Stomach smooth muscle (tissue), 2 donors: ENCODE measurements at regions not wholly inside any gene's neighbourhood (a gene's known extent, or its start where the extent isn't known, plus 50 kb on each side); places are given as distances from the start of the nearest gene placed in this dataset.

Experiments
- H3K27ac ChIP-seq: one replicate; pipeline ENCODE4 v1.7.0; 2013; ENCODE audit warnings: mild to moderate bottlenecking, low read length, inconsistent platforms
- H3K27me3 ChIP-seq, 2 donors: one replicate each; pipeline ENCODE4 v1.7.0; 2013; ENCODE audit warnings: low read length in 2 of 2; ENCODE audit not compliant: insufficient read depth in 2 of 2, control insufficient read depth in 1 of 2
- H3K36me3 ChIP-seq, 2 donors: one replicate each; pipeline ENCODE4 v1.7.0; 2013; ENCODE audit warnings: low read length in 2 of 2; ENCODE audit not compliant: control insufficient read depth in 2 of 2, insufficient read depth in 2 of 2
- H3K4me1 ChIP-seq: one replicate; pipeline ENCODE4 v1.7.0; 2013; ENCODE audit warnings: low read length; ENCODE audit not compliant: control insufficient read depth, insufficient read depth
- H3K4me3 ChIP-seq, 2 donors: one replicate each; pipeline ENCODE4 v1.7.0; 2013; ENCODE audit warnings: low read length in 2 of 2
- H3K9ac ChIP-seq, 2 donors: one replicate each; pipeline ENCODE4 v1.7.0; 2013; ENCODE audit warnings: low read length in 2 of 2, mild to moderate bottlenecking in 1 of 2
- H3K9me3 ChIP-seq, 2 donors: one replicate each; pipeline ENCODE4 v1.7.0; 2013; ENCODE audit warnings: low read length in 2 of 2; ENCODE audit not compliant: control insufficient read depth in 2 of 2
- donor health status: healthy.
- donor health status: Pancreatic carcinoma.

DNA sequence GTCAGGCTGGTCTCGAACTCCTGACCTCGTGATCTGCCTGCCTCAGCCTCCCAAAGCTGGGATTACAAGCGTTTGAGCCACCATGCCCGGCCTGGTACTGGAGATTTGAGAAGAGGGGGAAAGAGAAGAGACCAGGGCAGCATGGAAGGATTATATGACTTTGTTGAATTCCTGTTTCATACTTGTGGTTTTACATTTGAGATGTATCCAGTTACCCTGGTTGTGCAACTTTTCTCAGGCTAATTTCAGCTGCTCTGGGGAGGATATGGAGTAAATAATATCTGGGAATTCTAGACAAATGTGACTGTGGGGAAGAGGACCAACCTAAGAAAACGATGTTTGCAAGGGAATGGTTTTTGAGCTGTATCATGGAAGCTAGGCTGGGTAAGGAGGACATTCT is 89.5 kb upstream of the GREM2 start:
- no peaks in the 10 kb centered on the region for H3K36me3 ChIP-seq
- H3K9me3 ChIP-seq: no peaks in the 10 kb centered on the region
- no peaks in the 10 kb centered on the region for H3K4me1 ChIP-seq
- H3K4me3 ChIP-seq: no peak overlapping the region
- H3K27me3 ChIP-seq: no peaks in the 10 kb centered on the region
- no peak overlapping the region for H3K9ac ChIP-seq
- no peak overlapping the region for H3K27ac ChIP-seq

DNA sequence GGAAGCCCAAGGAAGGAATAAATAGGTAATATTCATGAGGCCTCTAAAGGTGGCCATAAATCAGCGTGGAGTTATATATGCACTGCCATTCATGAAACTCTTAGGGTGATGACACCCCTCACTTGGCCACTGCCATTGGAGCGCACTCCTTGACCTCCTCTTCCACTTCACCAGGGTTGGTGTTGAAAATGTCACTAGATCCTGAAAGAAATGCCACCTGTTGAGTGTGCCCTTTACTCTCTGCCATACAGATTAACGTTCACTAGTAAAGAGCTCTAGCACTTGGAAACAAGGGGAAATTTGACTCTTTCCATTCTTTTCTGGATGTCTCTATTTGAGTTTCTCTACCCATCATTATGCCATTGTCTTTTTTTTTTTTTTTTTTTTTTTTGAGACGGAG is 83.5 kb upstream of the GREM2 start:
- Histone ChIP-seq H3K4me1 (peaks cover 8% of the 10 kb centered on the region), H3K36me3 (no peaks in the 10 kb centered on the region), H3K27me3 (no peaks in the 10 kb centered on the region), H3K9ac (no peak overlapping the region), H3K4me3 (no peak overlapping the region), H3K27ac (no peak overlapping the region), H3K9me3 (no peaks in the 10 kb centered on the region)

DNA sequence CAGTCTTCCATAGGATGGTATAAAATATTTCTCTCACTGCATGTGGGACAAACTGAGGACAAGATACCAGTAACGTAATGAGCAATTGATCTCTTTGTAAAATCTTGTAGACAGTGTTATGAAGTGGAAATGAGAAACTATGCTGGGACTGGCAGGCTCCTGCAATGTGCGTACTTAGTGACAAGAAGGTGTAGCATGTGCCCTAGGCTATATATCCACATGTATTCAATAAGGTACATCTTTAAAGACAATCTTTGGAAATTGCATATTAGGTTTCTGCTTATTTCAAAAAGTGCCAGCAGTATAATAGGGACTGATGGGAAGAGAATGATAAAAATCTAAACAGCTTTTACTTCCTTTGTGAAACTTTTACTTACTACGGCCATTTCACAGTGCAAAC is 81.9 kb upstream of the GREM2 start:
- Histone ChIP-seq H3K4me3 (no peak overlapping the region), H3K27ac (no peak overlapping the region), H3K27me3 (no peaks in the 10 kb centered on the region), H3K9ac (no peak overlapping the region), H3K36me3 (no peaks in the 10 kb centered on the region), H3K9me3 (no peaks in the 10 kb centered on the region), H3K4me1 (peaks cover 8% of the 10 kb centered on the region)

DNA sequence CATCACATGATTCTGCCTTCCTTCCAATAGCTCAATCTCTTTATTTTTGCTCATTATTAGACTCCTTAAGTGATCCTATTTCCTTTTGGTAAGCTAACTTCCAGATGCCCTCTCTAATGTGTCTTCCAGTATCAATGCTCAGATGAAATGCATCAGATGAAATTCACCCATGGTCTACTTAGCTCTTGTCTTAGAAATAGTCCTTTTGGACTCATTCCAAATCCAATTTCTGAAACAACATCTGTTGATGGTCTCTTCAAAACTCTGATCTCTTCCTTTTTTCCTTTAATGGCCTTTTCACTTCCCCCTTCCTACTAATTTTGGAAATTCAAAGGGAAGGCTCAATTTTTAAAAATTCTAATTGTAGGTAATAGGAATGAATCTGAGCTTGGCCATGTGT is 81.1 kb upstream of the GREM2 start:
- no peak overlapping the region for H3K27ac ChIP-seq
- no peak overlapping the region for H3K4me3 ChIP-seq
- H3K9ac ChIP-seq: no peak overlapping the region

DNA sequence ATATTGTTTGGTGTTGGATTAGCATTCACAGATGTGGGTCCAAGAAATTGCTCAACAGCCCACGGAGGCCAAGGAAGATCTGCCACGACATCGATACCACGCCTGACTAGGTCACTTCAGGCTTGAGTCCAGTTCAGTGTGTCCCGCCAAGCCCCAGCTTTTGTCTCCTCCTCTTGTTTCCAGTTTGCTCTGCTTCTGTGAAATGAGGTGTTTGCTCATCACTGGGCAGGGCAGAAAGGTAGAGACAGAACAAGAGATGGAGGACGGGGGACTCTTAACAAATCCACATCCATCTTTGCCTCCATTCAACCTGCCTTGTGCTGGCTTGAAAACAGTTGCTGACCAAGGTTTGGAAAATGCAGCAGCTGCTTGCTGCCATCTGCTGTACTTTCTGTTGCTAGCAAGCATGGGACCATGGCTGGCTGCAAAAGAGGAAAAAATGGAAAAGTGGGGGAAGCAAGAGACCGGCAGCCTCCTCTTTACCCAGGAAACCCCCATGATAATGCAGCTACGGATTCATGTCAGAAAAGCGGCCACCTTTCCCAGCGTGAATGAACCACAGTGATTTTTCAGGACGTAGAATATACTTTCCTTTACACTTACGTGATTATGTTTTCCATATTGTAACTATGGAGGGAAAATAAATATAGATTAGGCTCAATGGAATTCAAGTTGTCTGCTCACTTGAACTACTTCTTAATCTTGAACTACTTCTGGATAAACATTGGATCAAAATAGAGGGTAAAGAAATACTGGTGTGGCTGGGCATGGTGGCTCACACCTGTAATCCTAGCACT is 80.2 kb upstream of the GREM2 start:
- Histone ChIP-seq H3K27me3 (no peaks in the 10 kb centered on the region), H3K4me1 (peaks cover 8% of the 10 kb centered on the region), H3K36me3 (no peaks in the 10 kb centered on the region), H3K9me3 (no peaks in the 10 kb centered on the region), H3K4me3 (peak overlapping the region in 1 of 2 donors; percentile 63), H3K27ac (no peak overlapping the region), H3K9ac (peak overlapping the region in 1 of 2 donors; percentile 13)

More for the DNA sequence above, 81.1 kb upstream of the GREM2 start:
- Histone ChIP-seq H3K27me3 (no peaks in the 10 kb centered on the region), H3K4me1 (peaks cover 8% of the 10 kb centered on the region), H3K36me3 (no peaks in the 10 kb centered on the region), H3K9me3 (no peaks in the 10 kb centered on the region)

DNA sequence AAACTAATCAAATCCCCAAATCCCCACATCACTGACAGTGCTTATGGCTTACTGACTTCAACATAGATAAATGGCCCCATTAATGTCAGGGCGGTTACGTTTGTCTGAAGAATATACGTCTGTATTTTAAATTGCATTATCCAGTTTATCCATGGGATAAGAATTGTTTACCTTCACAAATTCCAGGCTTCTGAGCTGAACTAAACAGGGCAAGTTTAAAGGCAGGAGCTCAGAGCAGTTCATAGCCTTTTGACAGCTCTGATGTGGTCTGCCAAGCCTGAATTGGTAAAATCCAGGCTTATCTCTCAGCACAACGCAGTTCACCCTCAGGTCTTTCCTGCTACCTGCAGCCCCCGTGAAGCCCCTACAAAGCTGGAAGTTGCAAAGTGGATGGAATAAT is 79.5 kb upstream of the GREM2 start:
- no peak overlapping the region for H3K27ac ChIP-seq
- no peak overlapping the region for H3K9ac ChIP-seq
- H3K27me3 ChIP-seq: no peaks in the 10 kb centered on the region
- H3K36me3 ChIP-seq: no peaks in the 10 kb centered on the region
- peaks cover 8% of the 10 kb centered on the region for H3K4me1 ChIP-seq
- H3K9me3 ChIP-seq: no peaks in the 10 kb centered on the region
- peak overlapping the region in 1 of 2 donors; percentile 63 for H3K4me3 ChIP-seq

DNA sequence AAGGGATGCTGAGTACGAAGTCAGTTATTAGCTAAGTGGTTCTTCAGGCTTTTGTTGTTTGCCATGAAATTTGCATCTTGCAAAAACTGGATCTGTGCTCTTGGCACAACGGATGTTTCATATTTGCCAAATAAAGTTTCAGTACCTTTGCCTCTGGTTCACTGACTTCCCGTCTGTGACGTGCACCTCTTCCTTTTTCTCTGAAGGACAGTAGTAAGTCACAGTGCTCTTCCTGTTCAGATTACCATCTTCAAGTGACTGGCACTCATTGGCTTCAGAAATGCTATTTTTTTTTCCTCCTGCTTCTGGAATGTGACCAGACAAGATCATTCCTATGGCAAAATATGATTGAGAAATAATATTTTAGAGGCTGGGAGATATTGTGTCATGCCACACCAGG is 75.9 kb upstream of the GREM2 start:
- Histone ChIP-seq H3K9ac (no peak overlapping the region), H3K4me3 (no peak overlapping the region), H3K27me3 (no peaks in the 10 kb centered on the region), H3K4me1 (peaks cover 8% of the 10 kb centered on the region), H3K27ac (no peak overlapping the region), H3K36me3 (no peaks in the 10 kb centered on the region), H3K9me3 (no peaks in the 10 kb centered on the region)

DNA sequence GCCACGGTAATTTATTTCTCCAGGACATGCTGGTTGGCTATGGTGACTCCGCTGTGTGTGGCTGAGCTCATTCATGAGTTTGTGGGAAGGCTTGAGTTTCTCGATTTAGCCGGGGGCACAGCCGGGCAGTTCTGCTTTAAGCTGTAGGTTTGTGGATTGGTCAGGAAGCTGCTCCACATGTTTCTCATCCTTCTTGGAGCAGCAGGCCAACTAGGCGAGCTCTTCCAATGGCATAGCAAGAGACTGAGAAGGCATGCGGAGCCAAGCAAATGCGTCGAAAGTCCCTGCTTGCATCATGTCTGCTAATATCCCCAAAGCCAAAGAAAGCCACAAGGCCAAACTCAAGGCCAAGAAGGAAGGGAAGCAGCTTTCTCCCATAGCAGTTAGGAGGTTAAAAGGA is 71.6 kb upstream of the GREM2 start:
- no peaks in the 10 kb centered on the region for H3K27me3 ChIP-seq
- no peak overlapping the region for H3K27ac ChIP-seq
- no peak overlapping the region for H3K4me3 ChIP-seq

DNA sequence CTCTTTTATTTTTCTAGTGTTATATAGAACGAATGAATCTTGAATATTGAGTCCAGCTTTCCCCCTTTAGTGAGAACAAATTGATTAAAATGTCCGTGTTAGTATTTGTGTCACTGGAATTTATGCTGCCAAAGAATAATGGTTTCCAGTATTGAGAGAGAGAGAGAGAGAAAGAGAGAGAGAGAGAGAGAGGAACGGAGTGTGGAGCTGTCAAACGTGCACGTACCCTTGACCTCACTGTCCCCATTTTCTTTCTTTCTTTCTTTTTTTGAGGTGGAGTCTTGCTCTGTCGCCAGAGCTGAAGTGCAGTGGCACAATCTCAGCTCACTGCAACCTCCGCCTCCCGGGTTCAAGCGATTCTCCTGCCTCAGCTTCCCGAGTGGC is 70.9 kb upstream of the GREM2 start:
- H3K27me3 ChIP-seq: no peaks in the 10 kb centered on the region
- H3K4me1 ChIP-seq: no peaks in the 10 kb centered on the region
- no peaks in the 10 kb centered on the region for H3K36me3 ChIP-seq
- no peak overlapping the region for H3K4me3 ChIP-seq
- H3K9me3 ChIP-seq: no peaks in the 10 kb centered on the region
- no peak overlapping the region for H3K27ac ChIP-seq
- H3K9ac ChIP-seq: no peak overlapping the region

More for the DNA sequence above, 71.6 kb upstream of the GREM2 start:
- no peaks in the 10 kb centered on the region for H3K36me3 ChIP-seq
- no peaks in the 10 kb centered on the region for H3K9me3 ChIP-seq
- H3K4me1 ChIP-seq: no peaks in the 10 kb centered on the region
- no peak overlapping the region for H3K9ac ChIP-seq

DNA sequence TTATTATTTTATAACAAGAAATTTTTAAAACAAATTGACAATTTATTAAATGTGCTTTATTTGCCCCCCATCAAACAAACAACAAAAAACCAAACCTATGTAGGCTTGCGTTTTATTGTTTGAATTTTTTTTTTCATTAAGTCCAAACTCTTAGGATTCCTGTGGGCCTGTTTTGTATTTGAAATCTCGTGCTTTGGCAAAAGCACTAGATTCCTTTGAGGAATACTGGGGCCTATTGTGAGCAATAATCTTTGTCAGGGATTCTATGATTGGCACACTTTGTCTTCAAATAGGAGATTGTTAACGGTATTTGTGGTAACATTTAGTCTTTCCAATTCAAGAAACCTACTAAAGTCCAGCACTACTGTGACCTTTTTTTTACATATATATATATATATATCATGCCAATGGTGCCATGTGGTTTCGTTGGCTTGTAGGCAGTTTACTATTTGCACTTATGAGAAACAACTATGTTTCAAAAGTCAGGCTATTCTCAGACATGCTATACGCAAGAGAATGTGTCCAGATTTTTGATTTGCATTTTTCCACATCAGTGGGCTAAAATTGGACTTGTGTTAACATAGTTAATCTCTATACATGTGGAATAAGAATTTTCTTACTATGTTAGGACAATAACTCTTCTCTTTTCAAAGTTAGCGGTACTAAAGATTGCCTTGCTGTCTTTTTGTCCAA is 70.4 kb upstream of the GREM2 start:
- no peak overlapping the region for H3K9ac ChIP-seq
- no peak overlapping the region for H3K4me3 ChIP-seq
- H3K27ac ChIP-seq: no peak overlapping the region
- no peaks in the 10 kb centered on the region for H3K36me3 ChIP-seq
- H3K9me3 ChIP-seq: no peaks in the 10 kb centered on the region
- no peaks in the 10 kb centered on the region for H3K4me1 ChIP-seq
- H3K27me3 ChIP-seq: no peaks in the 10 kb centered on the region
